ENCODE measurements at regions not wholly inside any gene's neighbourhood (a gene's known extent, or its start where the extent isn't known, plus 50 kb on each side); places are given as distances from the start of the nearest gene placed in this dataset.

GRCh38 chr11:134799386-134799785, 387.3 kb upstream of the B3GAT1 start:
- intact Hi-C loops (cut with DNase I) = no loop called here
- ATAC-seq = no peak
- no peak for DNase-seq (ENCODE audit: low spot score)

DNA sequence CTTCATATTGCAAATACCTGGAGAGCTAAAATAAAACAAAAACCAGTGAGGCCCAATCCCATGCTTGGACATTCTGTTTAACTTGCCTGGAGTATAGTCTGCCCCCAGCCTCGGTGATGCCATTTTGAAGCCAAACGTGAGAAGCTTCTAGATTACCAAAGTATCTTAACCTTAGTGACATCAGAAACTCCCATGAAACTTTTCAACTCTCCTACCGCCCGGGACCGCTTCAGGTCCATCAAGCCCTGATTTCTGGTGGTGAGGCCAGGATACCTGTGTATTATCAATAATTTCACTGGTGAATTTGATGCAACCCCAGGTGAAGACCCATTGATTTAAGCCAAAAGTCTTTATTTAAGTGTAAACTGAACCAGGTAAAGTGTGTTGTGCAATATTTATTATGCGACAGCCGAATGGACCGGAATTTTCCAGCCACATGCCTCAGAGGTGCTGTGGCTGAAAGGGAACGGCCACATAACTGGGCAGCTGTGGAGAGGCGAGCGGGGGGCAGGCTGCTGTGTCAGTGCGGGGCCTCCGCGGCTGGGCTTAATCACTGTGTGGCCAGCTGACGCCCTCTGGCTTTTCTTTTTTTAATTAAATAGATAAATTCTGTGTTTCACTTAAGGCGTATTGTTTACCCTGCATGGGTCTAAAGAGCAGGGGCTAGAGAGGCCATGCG, 385.5 kb upstream of the B3GAT1 start:
- ATAC-seq (no peak), DNase-seq (ENCODE audit: low spot score) (no peak)
- intact Hi-C loops (cut with DNase I) = no loop called here

DNA sequence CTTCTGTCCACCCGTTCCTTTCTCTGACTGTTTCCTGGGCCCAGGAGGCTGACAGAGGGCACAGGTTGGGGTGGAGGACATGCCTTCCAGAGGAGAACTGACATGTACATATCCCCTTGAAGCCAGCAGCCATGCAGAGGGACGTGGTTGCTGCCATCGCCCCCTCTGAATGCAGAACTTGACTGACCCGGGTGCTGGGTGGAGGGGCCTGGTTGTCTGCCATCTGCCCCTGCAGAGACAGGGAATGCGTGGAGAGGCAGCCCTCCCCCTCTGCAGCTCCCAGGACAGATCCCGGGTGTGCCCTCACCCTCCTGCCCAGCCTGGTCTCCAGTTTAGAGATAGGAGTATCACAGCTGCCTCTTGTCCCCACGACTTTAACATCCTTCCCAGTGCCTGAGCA, 383.0 kb upstream of the B3GAT1 start:
- no peak for ATAC-seq
- DNase-seq (ENCODE audit: low spot score) = no peak

DNA sequence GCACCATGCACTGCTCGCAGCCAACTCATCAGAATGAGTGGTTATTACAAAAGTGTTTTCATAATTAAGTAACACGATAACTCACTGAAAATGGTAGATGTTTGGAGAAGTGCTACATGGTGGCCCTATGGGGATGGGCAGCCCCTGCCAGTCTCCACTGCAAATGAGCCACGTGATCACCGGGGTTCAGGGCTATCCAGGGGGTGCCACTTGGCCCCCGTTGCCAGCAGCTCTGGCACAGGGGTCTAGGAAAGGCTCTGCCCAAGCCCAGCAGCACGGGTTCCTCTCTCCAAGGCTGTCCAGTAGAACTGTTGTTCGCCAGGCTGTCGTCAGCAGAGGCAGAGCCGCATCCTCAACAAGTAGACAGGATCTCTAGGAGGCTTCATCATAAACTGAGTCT, 382.1 kb upstream of the B3GAT1 start:
- no peak for ATAC-seq
- intact Hi-C loops (cut with DNase I) = no loop called here
- DNase-seq (ENCODE audit: low spot score) = no peak

More for the DNA sequence above, 383.0 kb upstream of the B3GAT1 start:
- intact Hi-C loops (cut with DNase I) = no loop called here

DNA sequence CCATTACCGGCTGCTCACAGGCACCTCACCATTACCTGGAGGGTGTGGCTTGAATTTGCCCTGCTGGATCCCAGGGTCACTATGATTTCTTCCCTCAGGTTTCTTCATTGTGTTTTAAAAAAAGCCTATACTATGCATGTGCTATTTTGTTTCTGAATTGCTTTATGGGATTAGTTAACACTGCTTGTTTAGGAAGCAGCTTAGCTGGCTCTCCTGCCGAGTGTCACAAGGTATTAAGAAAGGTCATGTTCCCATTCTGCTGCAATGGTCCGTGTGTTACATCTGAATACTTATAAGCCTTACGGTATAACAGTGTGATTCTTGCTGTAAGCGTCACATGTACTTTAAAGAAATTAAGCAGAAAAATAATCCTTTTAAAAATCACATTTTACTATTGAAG, 380.6 kb upstream of the B3GAT1 start:
- intact Hi-C loops (cut with DNase I) = no loop called here
- no peak for ATAC-seq
- no peak for DNase-seq (ENCODE audit: low spot score)

DNA sequence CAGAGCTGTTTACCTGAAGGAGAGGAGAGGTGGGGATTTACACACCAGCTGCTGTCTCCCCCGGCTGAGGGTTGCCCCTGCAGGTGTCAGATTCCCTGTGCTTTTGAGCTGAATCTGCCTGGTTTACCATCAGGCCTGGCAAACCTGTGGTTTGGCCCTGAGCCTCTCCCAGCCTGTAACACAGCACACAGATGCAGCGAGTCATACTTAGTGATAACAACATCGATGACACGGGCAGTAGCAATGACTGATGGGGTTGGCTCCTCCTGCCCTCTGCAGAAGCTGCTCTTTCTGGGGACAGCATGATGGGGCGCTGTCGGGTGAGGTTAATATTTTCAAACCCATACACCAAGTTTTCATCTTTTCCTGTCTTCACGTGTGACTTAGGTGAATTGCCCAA, 380.0 kb upstream of the B3GAT1 start:
- ATAC-seq (no peak), DNase-seq (ENCODE audit: low spot score) (no peak)
- intact Hi-C loops (cut with DNase I) = no loop called here

DNA sequence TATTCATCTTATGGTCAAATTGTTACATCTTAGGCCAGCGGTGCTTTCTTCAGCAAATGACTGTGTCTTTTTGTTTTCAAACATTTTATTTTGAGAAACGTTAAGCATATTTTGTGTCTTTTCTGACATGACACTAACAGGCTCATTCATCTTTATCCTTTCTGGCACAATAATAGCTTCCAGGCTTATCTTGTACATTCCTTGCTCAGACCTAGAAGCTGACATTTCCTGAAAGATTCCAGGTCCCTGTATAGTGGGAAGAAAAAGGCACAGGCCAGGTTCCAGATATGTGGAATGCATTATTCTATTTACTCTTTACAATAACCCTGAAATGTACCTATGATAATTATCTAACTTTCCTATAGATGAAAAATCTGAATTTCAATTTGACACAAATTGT, 379.1 kb upstream of the B3GAT1 start:
- intact Hi-C loops (cut with DNase I) = no loop called here
- no peak for DNase-seq (ENCODE audit: low spot score)
- ATAC-seq = no peak

- ATAC-seq (no peak), DNase-seq (ENCODE audit: low spot score) (no peak)
These were observed 377.1 kb upstream of the B3GAT1 start for GRCh38 chr11:134789104-134789503.

GRCh38 chr11:134786636-134787035, 374.6 kb upstream of the B3GAT1 start:
- ATAC-seq = no peak
- intact Hi-C loops (cut with DNase I) = no loop called here
- no peak for DNase-seq (ENCODE audit: low spot score)

More at GRCh38 chr11:134789104-134789503, 377.1 kb upstream of the B3GAT1 start:
- intact Hi-C loops (cut with DNase I) = no loop called here

- no peak for DNase-seq (ENCODE audit: low spot score)
- no peak for ATAC-seq
- intact Hi-C loops (cut with DNase I) = no loop called here
These were observed 373.7 kb upstream of the B3GAT1 start for GRCh38 chr11:134785660-134786284.

DNA sequence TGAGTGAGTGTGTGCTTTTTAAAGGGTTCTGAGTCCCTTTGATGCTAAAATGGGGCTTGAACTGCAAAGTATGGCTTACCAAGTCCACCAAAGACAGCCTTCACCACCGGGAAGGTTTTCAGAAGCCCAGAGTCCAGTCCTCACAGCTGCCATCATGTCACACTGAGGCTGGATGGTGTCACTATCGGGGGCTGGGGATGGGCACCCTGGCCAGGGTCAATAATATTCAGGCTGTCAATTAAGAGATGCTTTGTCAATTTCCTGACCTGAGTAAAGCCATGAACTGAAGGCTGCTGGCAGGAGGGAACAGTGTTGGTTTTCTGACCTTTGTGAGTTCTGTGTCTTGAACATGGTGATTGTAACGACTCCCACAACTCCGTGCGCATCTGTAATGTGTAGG, 373.0 kb upstream of the B3GAT1 start:
- ATAC-seq (no peak), DNase-seq (ENCODE audit: low spot score) (no peak)
- intact Hi-C loops (cut with DNase I) = no loop called here

- no peak for ATAC-seq
- no peak for DNase-seq (ENCODE audit: low spot score)
- intact Hi-C loops (cut with DNase I) = no loop called here
These were observed 372.5 kb upstream of the B3GAT1 start for GRCh38 chr11:134784568-134784967.

DNA sequence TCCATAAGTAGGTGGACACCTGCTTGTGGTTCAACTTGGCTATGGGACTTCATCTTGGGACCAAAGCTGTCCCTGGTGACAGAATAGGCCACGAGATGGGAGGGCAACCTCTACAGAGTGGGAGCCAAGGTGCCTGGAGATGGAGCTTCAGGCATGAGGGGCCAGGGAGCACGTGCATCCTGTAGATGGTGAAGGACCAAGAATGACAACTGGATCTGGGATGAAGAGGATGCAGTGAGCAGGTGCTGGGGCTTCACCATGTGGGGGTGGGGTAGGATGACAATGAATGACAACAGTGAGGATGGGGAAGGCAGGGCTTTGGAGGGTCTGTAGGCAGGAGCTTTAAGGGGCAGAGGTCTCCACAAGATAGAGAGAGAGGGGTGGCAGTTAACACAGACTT, 372.0 kb upstream of the B3GAT1 start:
- intact Hi-C loops (cut with DNase I) = no loop called here
- no peak for DNase-seq (ENCODE audit: low spot score)
- ATAC-seq = no peak

- ATAC-seq = no peak
- intact Hi-C loops (cut with DNase I) = no loop called here
These were observed 371.2 kb upstream of the B3GAT1 start for GRCh38 chr11:134783234-134783633.

GRCh38 chr11:134781380-134781866, 369.4 kb upstream of the B3GAT1 start:
- no peak for DNase-seq (ENCODE audit: low spot score)
- intact Hi-C loops (cut with DNase I) = no loop called here
- ATAC-seq = no peak

More at GRCh38 chr11:134783234-134783633, 371.2 kb upstream of the B3GAT1 start:
- no peak for DNase-seq (ENCODE audit: low spot score)

GRCh38 chr11:134780486-134781147, 368.6 kb upstream of the B3GAT1 start:
- DNase-seq (ENCODE audit: low spot score) = no peak
- no peak for ATAC-seq
- intact Hi-C loops (cut with DNase I) = no loop called here

DNA sequence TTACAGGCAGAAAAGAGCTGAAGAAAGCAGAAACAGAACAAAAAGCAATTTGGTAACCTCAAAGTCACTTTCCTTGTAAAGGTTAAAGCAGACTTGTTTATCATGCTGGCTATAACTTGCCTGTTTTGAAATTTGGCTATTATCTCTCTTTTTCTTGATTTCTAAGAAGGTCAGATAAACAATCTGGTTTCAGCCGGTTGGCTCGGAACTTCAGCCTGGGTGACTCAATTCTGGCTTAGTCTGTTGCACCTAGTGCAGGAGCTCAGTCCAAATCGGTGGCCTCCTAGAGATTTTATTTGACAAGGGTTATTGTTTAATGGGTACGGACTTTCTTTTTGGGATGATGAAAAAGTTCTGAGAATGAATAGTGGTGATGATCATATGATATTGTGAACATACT, 367.1 kb upstream of the B3GAT1 start:
- DNase-seq (ENCODE audit: low spot score) = no peak
- intact Hi-C loops (cut with DNase I) = no loop called here
- ATAC-seq = no peak

DNA sequence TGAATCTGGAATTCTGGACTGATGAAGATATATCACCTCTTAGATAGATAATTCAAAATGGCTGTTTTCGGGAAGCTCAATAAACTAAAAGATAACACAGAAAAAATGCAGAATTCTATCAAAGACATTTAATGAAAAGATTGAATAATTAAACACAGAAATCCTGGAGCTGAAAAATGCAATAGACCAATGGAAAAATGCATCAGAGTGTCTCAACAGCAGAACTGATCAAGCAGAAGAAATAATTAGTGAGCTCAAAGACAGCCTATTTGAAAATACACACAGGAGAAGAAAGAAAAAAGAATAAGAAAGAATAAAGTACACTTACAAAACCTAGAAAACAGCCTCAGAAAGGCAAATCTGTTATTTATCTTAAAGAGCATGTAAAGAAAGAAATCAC, 356.4 kb upstream of the B3GAT1 start:
- DNase-seq (ENCODE audit: low spot score) (no peak), ATAC-seq (no peak)
- intact Hi-C loops (cut with DNase I) = no loop called here

DNA sequence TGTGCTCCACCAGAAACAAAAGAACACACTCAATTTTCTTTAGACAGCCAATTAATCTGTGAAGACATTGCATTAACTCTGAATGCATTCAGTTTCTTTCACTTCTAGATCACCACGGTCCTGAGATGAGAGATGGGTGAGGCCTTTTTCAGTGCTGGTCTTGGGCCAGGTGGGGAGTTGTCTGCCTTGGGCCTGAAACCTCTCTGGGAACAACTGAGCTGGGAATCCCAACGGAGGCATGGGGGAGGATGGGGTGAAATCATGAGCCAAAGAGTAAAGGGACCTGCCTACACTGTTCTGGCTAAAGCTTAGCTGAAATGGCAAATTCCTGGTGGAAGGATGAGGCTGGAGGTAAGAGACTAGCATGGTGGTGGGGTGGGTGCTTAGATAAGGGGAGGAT, 353.5 kb upstream of the B3GAT1 start:
- ATAC-seq (no peak), DNase-seq (ENCODE audit: low spot score) (no peak)
- intact Hi-C loops (cut with DNase I) = no loop called here

DNA sequence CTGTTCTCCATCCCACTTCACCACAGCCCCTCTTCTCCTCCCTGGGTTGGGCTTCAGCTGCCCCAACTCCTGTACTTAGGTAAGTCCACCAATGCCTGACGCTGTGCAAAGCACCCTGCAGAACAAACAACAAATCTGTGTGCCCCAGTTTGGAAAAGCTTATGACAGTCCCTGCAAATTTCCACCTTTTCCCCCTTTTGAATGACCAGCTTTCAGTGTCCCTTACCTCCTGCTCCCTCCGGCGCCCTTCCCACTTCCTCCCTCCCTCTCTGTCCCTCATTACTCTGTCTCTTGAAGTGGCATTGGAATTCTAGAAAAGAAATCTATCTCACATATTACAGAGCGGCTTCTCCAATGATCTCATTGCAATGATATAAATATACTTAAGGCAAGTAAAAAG, 352.9 kb upstream of the B3GAT1 start:
- DNase-seq (ENCODE audit: low spot score) (no peak), ATAC-seq (no peak)
- intact Hi-C loops (cut with DNase I) = no loop called here

All from sciatic nerve (tissue), 2 donors.